ENCODE measurements at regions not wholly inside any gene's neighbourhood (a gene's known extent, or its start where the extent isn't known, plus 50 kb on each side); places are given as distances from the start of the nearest gene placed in this dataset.

DNA sequence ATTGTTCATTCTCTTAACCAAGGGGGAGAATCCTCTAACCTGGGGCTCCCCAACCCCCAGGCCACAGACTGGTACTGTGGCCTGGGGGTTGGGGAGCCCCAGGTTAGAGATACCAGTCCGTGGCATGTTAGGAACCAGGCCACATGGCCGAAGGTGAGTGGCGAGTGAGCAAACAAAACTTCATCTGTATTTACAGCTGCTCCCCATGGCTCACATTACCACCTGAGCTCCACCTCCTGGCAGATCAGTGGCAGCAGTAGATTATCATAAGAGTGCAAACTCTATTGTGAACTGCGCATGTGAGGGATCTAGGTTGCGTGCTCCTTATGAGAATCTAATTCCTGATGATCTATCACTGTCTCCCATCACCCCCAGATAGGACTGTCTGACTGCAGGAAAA lies 957.2 kb upstream of the PRKX start:
- Histone ChIP-seq H3K9me3 (ENCODE audit: low read length) (no peaks in the 10 kb centered on the region), H3K4me1 (ENCODE audit: insufficient read depth, low read length) (no peaks in the 10 kb centered on the region), H3K27ac (ENCODE audit: low read depth, low read length) (no peak overlapping the region), H3K27me3 (ENCODE audit: insufficient read depth, low read length, poor library complexity, severe bottlenecking) (no peaks in the 10 kb centered on the region), H3K36me3 (ENCODE audit: insufficient read depth, low read length) (no peaks in the 10 kb centered on the region), H3K4me3 (ENCODE audit: low read length) (no peak overlapping the region)
- Mint-ChIP-seq H3K4me1 (no peaks in the 10 kb centered on the region), H3K27me3 (no peaks in the 10 kb centered on the region), H3K36me3 (no peaks in the 10 kb centered on the region), H3K4me3 (no peak overlapping the region), H3K27ac (no peak overlapping the region), H3K9me3 (peaks cover 0 to 9% (median 3%) of the 10 kb centered on the region in 5 donors)
- CTCF ChIA-PET, result no interaction called here
- no peak for DNase-seq
- POLR2A ChIA-PET, result no interaction called here

DNA sequence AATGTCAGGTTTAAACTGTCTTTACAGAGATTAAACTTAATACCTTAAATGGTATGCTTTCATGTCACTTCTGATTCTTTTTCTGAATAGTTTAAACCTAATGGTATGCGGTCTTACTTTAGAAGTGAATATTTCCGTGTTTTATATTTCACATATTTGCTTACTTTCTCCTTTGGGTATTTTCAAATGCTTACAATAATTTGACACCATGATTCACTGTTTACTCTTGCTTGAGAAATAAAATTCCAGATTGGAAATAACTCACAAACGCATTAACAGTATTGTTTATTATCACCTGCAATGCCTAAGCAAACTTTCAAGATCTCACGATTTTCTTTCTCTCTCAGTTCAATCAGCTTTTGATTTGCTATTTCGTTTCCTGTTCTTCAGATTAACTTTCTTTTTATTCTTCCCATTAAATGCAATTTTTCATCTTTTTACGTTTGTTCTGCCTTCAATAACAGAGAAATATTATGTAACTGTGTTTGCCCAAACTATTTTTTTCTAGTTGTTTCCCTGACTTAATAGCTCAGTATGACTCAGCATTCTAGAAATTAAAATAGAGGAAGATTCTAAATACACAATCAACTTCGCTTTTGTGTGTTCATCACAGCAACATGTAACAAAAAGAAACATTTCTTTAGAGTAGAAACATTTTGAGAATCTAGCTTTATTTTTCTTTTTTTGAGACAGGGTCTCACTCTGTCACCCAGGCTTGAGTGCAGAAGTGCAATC lies 955.5 kb upstream of the PRKX start:
- Mint-ChIP-seq H3K9me3 (peaks cover 0 to 15% (median 3%) of the 10 kb centered on the region in 5 donors), H3K27me3 (no peaks in the 10 kb centered on the region)

DNA sequence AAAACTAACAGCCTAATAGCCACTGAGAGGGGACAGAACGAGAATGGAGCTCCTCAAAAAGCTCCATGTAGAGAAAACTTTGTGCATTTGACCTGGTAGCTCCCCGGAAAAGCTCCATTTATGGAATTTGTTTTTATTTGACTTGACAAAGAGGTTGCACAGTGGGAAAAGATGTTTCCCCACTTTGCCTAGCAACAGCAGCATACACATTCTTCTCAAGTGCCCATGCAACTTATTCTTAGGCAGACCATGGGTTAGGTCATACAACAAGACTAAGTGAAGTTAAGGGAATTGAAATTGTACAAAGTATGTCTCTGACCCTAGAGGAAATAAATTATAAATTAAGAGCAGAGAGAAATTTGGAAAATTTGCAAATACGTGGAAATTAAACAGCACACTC lies 949.6 kb upstream of the PRKX start:
- H3K9me3 Mint-ChIP-seq, result peaks cover 0 to 14% (median 10%) of the 10 kb centered on the region in 5 donors
- H3K36me3 Mint-ChIP-seq, result no peaks in the 10 kb centered on the region
- no peak overlapping the region for H3K27ac Mint-ChIP-seq
- Histone ChIP-seq H3K9me3 (ENCODE audit: low read length) (no peaks in the 10 kb centered on the region), H3K4me1 (ENCODE audit: insufficient read depth, low read length) (no peaks in the 10 kb centered on the region), H3K36me3 (ENCODE audit: insufficient read depth, low read length) (no peaks in the 10 kb centered on the region), H3K27ac (ENCODE audit: low read depth, low read length) (no peak overlapping the region), H3K27me3 (ENCODE audit: insufficient read depth, low read length, poor library complexity, severe bottlenecking) (no peaks in the 10 kb centered on the region), H3K4me3 (ENCODE audit: low read length) (no peak overlapping the region)
- H3K4me3 Mint-ChIP-seq, result no peak overlapping the region
- H3K4me1 Mint-ChIP-seq, result no peaks in the 10 kb centered on the region
- ChIA-PET POLR2A (no interaction called here), CTCF (no interaction called here)
- no peak for DNase-seq
- H3K27me3 Mint-ChIP-seq, result no peaks in the 10 kb centered on the region

More for the DNA sequence above, 955.5 kb upstream of the PRKX start:
- Mint-ChIP-seq H3K36me3 (no peaks in the 10 kb centered on the region), H3K4me3 (no peak overlapping the region), H3K4me1 (no peaks in the 10 kb centered on the region), H3K27ac (no peak overlapping the region)
- DNase-seq, result no peak
- Histone ChIP-seq H3K27me3 (ENCODE audit: insufficient read depth, low read length, poor library complexity, severe bottlenecking) (no peaks in the 10 kb centered on the region), H3K4me1 (ENCODE audit: insufficient read depth, low read length) (no peaks in the 10 kb centered on the region), H3K36me3 (ENCODE audit: insufficient read depth, low read length) (no peaks in the 10 kb centered on the region), H3K4me3 (ENCODE audit: low read length) (no peak overlapping the region), H3K27ac (ENCODE audit: low read depth, low read length) (no peak overlapping the region), H3K9me3 (ENCODE audit: low read length) (no peaks in the 10 kb centered on the region)
- ChIA-PET POLR2A (no interaction called here), CTCF (no interaction called here)

DNA sequence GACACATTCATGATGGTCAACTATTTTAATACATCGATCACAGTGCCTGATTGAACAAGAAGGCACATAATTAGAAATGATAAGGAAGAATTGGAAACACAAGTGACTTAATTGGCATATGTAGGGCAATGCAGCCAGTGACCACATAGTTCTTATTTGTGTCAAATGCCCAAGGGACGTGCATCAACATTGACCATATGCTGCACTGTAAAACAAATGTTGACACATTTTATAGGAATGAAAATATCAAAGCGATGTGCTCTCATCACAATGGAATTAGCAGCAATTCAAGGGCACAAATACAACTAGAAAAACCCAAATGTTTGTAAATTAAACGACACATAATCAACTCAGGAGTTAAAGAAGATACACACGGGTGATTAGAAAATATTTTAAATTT lies 948.3 kb upstream of the PRKX start:
- Histone ChIP-seq H3K9me3 (ENCODE audit: low read length) (no peaks in the 10 kb centered on the region), H3K4me1 (ENCODE audit: insufficient read depth, low read length) (no peaks in the 10 kb centered on the region), H3K27me3 (ENCODE audit: insufficient read depth, low read length, poor library complexity, severe bottlenecking) (no peaks in the 10 kb centered on the region), H3K27ac (ENCODE audit: low read depth, low read length) (no peak overlapping the region), H3K4me3 (ENCODE audit: low read length) (no peak overlapping the region), H3K36me3 (ENCODE audit: insufficient read depth, low read length) (no peaks in the 10 kb centered on the region)
- H3K4me1 Mint-ChIP-seq, result no peaks in the 10 kb centered on the region
- no peak overlapping the region for H3K27ac Mint-ChIP-seq
- ChIA-PET POLR2A (no interaction called here), CTCF (no interaction called here)
- DNase-seq, result no peak
- H3K4me3 Mint-ChIP-seq, result no peak overlapping the region
- H3K9me3 Mint-ChIP-seq, result peaks cover 0 to 14% (median 10%) of the 10 kb centered on the region in 5 donors
- H3K27me3 Mint-ChIP-seq, result no peaks in the 10 kb centered on the region
- no peaks in the 10 kb centered on the region for H3K36me3 Mint-ChIP-seq

DNA sequence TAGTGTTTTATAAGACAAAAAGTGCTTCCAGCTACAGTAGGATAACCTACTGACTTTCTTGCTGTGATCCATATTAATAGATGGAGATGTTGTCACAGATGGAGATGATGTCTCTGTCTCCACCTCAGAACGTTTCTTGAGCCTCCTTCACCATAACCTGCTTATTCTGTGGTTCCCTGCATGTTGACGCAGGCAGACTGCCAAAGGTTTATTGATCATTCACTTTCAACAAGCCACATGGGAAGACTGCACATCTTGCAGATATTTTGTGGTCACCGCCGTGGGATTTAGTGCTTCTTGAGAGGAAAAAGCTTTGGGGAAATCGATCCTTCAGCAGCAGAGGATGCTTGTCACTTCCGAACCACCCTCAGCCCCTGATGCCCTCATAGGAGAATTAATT lies 943.0 kb upstream of the PRKX start:
- Histone ChIP-seq H3K27me3 (ENCODE audit: insufficient read depth, low read length, poor library complexity, severe bottlenecking) (no peaks in the 10 kb centered on the region), H3K27ac (ENCODE audit: low read depth, low read length) (no peak overlapping the region), H3K36me3 (ENCODE audit: insufficient read depth, low read length) (no peaks in the 10 kb centered on the region), H3K4me3 (ENCODE audit: low read length) (no peak overlapping the region), H3K9me3 (ENCODE audit: low read length) (no peaks in the 10 kb centered on the region), H3K4me1 (ENCODE audit: insufficient read depth, low read length) (no peaks in the 10 kb centered on the region)
- ChIA-PET CTCF (no interaction called here), POLR2A (no interaction called here)
- Mint-ChIP-seq H3K27me3 (no peaks in the 10 kb centered on the region), H3K36me3 (no peaks in the 10 kb centered on the region), H3K9me3 (peaks cover 0 to 22% (median 5%) of the 10 kb centered on the region in 5 donors), H3K4me3 (no peak overlapping the region), H3K4me1 (no peaks in the 10 kb centered on the region), H3K27ac (no peak overlapping the region)
- DNase-seq, result no peak

DNA sequence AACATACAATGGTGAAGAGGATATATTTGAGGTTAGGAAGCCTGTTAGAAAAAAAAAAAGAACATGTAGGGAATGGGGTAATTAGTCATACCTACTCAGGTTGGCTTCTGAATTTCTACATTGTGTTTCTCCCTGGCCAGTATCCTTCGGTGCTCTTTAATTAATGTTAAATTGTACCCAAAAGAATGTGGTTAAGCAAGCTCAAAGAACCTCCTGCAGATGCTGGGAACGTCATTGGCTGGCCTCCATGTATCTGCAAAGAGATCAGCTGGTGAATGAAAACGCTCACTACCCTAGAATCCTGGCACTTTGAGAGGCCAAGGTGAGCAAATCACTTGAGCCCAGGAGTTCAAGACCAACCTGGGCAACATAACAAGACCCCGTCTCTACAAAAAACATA lies 942.3 kb upstream of the PRKX start:
- no peak for DNase-seq
- Histone ChIP-seq H3K4me3 (ENCODE audit: low read length) (no peak overlapping the region), H3K9me3 (ENCODE audit: low read length) (no peaks in the 10 kb centered on the region), H3K4me1 (ENCODE audit: insufficient read depth, low read length) (no peaks in the 10 kb centered on the region), H3K27me3 (ENCODE audit: insufficient read depth, low read length, poor library complexity, severe bottlenecking) (no peaks in the 10 kb centered on the region), H3K36me3 (ENCODE audit: insufficient read depth, low read length) (no peaks in the 10 kb centered on the region), H3K27ac (ENCODE audit: low read depth, low read length) (no peak overlapping the region)
- H3K27me3 Mint-ChIP-seq, result no peaks in the 10 kb centered on the region
- no peaks in the 10 kb centered on the region for H3K36me3 Mint-ChIP-seq
- H3K4me3 Mint-ChIP-seq, result no peak overlapping the region
- H3K9me3 Mint-ChIP-seq, result peaks cover 0 to 22% (median 10%) of the 10 kb centered on the region in 5 donors
- ChIA-PET CTCF (no interaction called here), POLR2A (no interaction called here)
- no peaks in the 10 kb centered on the region for H3K4me1 Mint-ChIP-seq
- no peak overlapping the region for H3K27ac Mint-ChIP-seq

DNA sequence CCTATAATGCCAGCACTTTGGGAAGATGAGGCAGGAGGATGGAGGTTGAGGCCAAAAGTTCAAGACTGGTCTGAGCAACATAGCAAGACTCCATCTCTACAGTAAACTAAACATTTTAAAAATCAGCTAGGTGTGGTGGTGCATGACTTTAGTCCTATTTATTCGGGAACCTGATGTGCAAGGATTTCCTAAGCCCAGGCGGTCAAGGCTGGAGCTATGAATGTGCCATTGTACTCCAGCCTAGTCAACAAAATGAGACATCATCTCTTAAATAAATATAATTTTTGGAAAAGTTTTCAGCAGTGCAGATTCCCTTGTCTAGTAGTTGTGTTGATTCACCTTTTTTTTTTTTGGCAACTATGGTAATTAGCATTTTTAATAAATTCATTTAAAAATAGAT lies 928.7 kb upstream of the PRKX start:
- Histone ChIP-seq H3K4me3 (ENCODE audit: low read length) (no peak overlapping the region), H3K4me1 (ENCODE audit: insufficient read depth, low read length) (no peaks in the 10 kb centered on the region), H3K36me3 (ENCODE audit: insufficient read depth, low read length) (no peaks in the 10 kb centered on the region), H3K27me3 (ENCODE audit: insufficient read depth, low read length, poor library complexity, severe bottlenecking) (no peaks in the 10 kb centered on the region), H3K27ac (ENCODE audit: low read depth, low read length) (no peak overlapping the region), H3K9me3 (ENCODE audit: low read length) (no peaks in the 10 kb centered on the region)
- H3K9me3 Mint-ChIP-seq, result peaks cover 0 to 12% (median 8%) of the 10 kb centered on the region in 5 donors
- H3K27ac Mint-ChIP-seq, result no peak overlapping the region
- DNase-seq, result no peak
- H3K36me3 Mint-ChIP-seq, result no peaks in the 10 kb centered on the region
- POLR2A ChIA-PET, result no interaction called here
- CTCF ChIA-PET, result no interaction called here
- no peak overlapping the region for H3K4me3 Mint-ChIP-seq
- H3K4me1 Mint-ChIP-seq, result no peaks in the 10 kb centered on the region
- H3K27me3 Mint-ChIP-seq, result peaks cover 0 to 1% of the 10 kb centered on the region in 2 donors

DNA sequence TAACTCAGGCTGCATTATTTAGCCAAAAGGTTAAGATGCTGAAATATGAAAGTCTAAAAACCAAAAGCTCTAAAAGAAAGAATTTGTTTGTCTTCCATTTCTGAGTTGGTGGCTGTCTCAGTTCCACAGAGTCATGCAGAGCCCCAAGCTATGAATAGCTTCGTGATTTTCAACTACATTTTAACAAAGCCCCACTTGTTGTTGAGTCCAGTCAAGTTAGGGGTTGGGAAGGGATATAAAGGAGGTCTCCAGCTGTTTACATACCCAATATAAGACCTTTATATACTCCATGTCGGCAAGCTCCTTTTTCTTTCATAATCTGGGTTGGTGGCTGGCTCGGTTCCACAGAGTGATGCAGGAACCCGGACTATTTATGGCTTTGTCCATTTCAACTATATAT lies 924.6 kb upstream of the PRKX start:
- Mint-ChIP-seq H3K27ac (no peak overlapping the region), H3K9me3 (peaks cover 0 to 15% (median 7%) of the 10 kb centered on the region in 5 donors), H3K36me3 (no peaks in the 10 kb centered on the region), H3K4me1 (no peaks in the 10 kb centered on the region), H3K27me3 (peaks cover 0 to 1% of the 10 kb centered on the region in 2 donors), H3K4me3 (no peak overlapping the region)
- Histone ChIP-seq H3K27me3 (ENCODE audit: insufficient read depth, low read length, poor library complexity, severe bottlenecking) (no peaks in the 10 kb centered on the region), H3K36me3 (ENCODE audit: insufficient read depth, low read length) (no peaks in the 10 kb centered on the region), H3K4me3 (ENCODE audit: low read length) (no peak overlapping the region), H3K27ac (ENCODE audit: low read depth, low read length) (no peak overlapping the region), H3K9me3 (ENCODE audit: low read length) (no peaks in the 10 kb centered on the region), H3K4me1 (ENCODE audit: insufficient read depth, low read length) (no peaks in the 10 kb centered on the region)
- POLR2A ChIA-PET, result no interaction called here
- CTCF ChIA-PET, result no interaction called here
- DNase-seq, result no peak

DNA sequence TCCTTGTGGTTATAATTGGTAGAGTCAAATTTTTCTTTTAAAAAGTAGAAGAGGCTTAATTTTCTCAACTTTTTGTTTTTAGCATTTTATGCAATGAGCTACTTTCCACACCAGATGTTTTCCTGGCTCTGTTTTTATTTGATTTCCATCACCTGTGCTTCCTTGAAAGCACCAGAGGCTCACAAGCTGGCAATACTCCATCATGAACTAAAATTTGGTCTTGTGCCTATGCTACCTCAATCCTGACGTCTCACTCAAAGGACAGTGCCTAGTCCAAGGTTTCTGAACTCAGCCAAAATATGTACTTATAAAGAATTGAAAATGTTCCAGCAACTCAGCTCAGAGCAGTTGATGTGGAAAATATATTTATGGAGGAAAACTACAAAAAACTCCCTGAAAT lies 914.0 kb upstream of the PRKX start:
- POLR2A ChIA-PET, result no interaction called here
- CTCF ChIA-PET, result no interaction called here
- peaks cover 0 to 15% (median 3%) of the 10 kb centered on the region in 5 donors for H3K9me3 Mint-ChIP-seq

More for the DNA sequence above, 914.0 kb upstream of the PRKX start:
- no peak overlapping the region for H3K4me3 ChIP-seq (ENCODE audit: low read length)
- Mint-ChIP-seq H3K4me3 (no peak overlapping the region), H3K27me3 (no peaks in the 10 kb centered on the region), H3K36me3 (no peaks in the 10 kb centered on the region), H3K4me1 (no peaks in the 10 kb centered on the region), H3K27ac (no peak overlapping the region)
- no peak overlapping the region for H3K27ac ChIP-seq (ENCODE audit: low read depth, low read length)
- H3K4me1 ChIP-seq (ENCODE audit: insufficient read depth, low read length), result no peaks in the 10 kb centered on the region
- H3K27me3 ChIP-seq (ENCODE audit: insufficient read depth, low read length, poor library complexity, severe bottlenecking), result no peaks in the 10 kb centered on the region
- no peaks in the 10 kb centered on the region for H3K9me3 ChIP-seq (ENCODE audit: low read length)
- DNase-seq, result no peak
- no peaks in the 10 kb centered on the region for H3K36me3 ChIP-seq (ENCODE audit: insufficient read depth, low read length)

All from CD8-positive, alpha-beta memory T cell (primary cell).